ENCODE measurements at regions not wholly inside any gene's neighbourhood (a gene's known extent, or its start where the extent isn't known, plus 50 kb on each side); places are given as distances from the start of the nearest gene placed in this dataset.

DNA sequence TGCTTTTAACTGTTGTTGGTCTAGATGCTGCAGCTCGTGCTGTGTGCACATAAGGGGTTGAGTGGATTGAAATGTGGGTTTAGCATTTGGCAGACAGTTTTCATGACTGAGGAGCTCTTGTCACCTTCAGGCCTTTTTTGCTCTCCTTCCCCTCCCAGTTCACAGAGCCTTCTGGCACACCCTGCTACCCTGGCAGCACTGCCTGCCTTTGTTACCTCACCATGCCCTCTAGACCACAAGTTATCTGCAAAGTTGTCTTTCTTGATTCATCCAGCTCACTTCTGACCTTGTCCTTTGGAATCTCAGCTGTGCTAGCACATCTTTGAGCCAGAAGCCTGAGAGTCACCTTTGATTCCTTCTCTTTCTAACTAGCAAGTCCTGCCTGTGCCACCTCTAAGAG is 348.9 kb upstream of the ZFP64 start:
- DNase-seq = no peak

DNA sequence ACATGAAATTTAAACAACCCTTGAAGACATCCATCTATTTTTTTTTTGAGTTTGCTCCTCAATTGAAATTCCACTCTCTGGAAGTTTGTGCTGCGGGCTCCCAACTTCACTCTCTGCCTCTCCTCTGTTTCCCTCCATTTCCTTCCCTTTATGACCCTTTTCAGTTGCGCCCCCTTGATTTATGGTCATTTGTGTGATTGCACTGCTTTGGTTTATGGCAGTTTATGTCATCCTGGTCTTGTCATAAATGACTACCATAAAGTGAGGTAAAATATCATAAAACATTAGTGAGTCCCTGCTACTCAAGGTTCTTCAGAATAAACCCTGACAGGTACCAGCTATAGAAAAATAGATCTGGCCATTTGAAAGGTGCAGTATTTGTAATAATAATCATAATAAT is 348.3 kb upstream of the ZFP64 start:
- DNase-seq = no peak

DNA sequence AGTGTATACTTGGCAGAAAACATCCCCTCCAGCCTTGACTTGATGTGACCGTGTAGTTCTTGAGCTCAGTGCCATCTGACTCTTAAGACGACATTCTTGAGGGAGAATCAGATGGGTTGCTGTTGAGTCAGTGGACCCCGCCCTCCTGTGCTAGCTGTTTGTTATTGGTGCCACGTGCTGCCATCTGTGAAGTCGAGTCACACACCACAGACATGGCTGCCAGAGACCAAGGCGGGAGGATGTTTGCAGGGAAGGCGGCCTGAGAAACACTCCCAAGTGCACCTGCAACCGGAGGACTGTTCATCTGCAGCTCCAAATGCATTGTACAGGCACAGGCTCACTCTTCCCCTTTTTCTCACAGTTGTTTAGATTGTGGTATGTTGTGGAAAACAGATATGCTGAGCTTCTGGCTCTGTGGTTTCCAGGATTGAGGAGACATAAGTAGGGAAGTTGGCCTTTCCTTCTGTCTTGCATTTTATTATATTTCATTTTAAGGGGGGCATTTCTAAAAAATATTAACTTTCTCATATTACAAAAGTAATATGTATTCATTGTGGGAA is 345.3 kb upstream of the ZFP64 start:
- DNase-seq = no peak

DNA sequence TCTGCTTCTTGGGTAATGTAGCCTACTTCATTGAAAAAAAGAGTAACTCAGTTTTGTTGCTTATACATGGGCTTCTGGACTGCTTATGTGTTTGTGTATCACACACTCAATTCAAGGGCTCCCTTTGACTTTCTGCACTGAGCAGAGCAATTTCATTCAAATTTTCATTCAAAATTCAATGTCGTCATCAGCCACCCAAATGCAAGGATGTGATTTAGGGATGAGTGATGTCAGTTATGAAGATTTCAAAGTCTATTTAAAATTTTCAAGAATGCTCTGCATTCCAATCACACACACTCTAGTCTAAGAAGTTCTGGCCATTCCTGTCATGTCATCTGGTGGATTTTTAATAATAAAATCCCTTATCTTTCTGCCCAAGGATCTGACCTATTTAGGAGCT is 344.5 kb upstream of the ZFP64 start:
- DNase-seq = no peak

DNA sequence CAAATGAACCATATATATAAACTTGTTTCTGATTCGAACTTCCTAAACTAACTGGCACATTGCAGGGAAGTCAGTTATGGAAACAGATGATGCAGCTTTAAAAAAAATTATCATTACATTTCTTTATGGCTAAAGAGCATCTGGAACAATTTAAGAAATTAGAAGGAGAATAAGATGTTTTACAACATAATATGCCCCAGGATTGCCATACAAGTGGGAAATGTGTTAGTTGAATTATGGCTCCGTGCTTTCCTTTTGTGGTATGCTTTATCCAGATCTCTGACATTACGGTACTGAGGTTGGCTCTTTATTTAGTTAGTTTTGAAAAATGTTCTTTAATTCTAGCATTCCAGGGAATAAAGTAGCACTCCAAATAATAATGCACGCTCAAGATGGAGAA is 343.0 kb upstream of the ZFP64 start:
- DNase-seq = no peak

DNA sequence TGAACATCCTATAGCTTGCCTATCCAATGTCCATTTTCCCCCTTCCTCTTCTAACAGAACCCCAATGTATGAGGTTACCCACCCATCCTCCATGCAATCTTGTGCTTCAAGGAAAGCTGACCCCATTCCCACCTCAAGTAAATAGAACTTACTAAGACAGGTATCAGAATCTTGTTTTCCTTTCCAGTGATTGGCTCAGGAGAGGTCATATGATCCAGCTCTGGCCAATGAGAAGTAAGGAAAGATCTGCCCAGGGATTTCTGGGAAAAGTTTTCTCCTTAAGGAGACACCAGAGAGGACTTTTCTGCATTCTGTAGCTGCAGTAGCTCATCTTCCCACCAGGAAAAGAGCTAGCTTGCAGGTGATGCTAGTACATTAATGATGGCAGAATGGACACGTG is 341.8 kb upstream of the ZFP64 start:
- no peak for DNase-seq

DNA sequence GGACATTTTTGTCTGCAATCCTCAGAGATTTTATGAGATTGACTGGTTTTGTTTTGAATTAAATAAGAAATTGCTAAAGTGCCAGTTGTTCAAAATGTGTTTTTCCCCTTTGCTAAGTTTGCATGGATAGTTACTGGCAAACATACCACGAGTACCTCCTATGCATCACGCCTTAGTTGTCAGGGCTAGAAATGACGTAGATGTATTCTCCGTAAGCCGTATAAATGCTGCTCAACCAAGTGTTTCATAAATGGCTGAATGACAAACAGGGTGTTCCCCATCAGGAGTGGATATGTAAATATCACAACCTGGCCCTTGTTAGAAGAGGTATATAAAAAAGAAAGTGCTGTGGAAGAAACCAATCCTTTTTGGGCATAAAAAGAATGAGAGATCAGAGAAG is 341.1 kb upstream of the ZFP64 start:
- DNase-seq = no peak

DNA sequence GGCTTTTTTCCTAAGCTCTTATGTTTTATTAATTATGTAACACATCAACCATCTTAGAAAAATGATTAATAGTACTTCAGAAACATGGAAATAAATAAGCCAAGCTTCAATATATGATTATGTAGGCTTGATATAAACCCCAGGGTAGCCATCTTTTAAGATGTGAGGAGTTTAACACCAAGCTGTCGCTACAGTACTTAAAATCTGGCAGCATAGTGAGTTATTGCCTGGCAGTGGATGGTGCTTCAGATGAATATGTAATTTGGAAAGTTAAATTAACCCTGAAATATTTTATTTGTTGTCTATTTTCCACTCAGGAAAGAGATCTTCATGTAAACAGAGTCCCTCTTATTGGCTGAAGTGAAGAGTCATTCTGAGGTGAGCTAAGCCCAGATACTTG is 339.0 kb upstream of the ZFP64 start:
- no peak for DNase-seq

DNA sequence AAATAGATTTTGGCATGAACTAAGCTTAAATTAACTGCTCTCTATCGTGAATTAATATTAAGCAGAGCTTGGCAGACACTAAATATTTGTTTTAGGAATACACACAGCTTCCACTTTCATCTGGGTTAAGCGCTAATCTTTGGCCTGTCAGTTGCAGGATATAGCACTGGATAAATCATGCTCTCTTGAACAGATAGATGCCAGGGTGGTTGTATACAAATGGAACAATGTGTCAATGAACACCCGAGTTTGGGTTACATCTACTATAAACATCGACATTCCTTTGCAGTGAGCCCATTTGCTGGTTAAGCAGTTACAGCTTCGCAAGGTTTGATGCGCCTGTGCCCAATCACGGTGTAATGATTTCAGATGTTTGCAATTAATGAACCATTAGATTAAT is 338.2 kb upstream of the ZFP64 start:
- DNase-seq = no peak

DNA sequence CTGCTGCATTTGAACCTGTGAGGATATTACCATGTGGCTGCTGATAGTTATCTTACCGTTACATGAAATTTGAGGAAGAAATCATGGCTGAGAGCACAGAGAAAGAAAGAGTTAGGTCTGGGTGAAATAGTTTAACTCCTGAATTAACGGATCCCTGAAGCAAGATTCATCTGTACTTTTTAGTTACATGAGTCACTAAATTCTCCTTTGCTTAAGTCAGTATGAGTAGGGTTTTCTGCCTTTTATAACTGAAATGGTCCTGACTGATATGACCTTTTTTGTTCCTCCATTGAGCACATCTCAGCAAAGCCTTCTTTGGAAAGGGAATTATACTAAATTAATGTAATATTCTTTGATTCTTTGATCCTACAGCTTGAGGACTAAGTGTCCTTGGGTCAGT is 333.3 kb upstream of the ZFP64 start:
- no peak for DNase-seq

DNA sequence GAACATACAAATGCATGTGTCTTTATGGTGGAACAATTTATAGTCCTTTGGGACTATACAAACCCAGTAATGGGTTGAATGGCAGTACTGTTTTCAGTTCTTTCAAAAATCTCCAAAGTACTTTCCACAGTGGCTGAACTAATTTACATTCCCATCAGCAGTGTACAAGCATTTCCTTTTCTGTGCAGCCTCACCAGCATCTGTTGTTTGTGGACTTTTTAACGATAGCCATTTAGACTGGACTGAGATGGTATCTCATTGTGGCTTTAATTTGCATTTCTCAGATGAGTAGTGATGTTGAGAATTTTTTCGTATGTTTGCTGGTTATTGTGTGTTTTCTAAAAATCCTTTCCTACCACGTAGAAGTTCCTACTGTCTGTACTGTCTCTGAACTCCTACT is 327.2 kb upstream of the ZFP64 start:
- DNase-seq = no peak

DNA sequence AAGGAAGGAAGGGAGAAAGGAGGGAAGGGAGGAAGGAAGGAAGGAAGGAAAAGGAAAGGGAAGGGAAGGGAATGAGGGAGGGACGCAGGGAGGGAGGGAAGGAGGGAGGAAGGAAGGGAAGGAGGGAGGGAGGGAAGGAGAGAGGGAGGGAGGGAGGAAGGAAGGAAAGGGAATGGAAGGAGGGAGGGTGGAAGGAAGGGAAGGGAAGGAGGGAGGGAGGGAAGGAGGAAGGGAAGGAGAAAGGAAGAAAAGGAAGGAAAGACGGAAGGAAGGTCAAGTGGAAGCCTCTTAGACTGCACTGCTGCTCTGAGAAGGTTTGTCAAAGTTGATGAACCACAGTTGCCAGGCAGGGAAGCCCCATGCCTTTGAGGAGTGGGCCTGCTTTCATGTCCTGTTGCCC is 324.3 kb upstream of the ZFP64 start:
- DNase-seq = no peak

DNA sequence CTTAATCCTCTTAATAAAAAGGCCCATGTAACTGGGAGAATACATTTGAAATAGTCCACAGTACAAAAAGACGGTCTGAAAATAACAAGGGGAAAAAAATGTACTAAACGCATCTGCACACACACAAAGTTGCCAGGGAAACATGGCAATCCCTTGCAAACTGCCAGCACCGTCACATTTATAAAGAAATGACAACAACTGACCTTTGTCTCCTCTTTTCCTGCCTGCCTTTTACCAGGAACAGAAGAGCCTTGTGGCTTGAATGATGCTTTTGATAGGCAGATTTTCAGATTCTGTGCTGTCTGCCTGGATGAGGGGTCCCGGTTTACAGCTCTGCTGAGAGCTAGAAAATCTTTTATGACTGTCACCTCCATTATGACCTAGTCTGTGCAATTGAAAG is 308.6 kb upstream of the ZFP64 start:
- peak; percentile 50 for DNase-seq

DNA sequence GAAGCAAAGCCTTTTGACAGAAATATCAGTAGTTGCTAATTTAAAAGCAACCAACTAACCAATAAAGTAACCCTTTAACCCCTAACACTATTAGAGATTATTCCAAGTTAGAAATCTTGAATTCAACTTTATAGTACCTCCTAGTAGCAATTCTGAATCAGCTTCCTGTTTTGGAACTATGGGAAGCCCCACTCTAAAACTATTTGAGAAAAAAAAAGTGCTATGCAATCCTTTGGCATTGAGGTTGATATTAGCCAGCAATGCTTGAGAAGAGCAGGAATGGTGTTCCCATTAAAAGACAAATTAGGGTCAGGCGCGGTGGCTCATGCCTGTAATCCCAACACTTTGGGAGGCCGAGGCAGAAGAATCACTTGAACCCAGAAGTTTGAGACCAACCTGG is 306.2 kb upstream of the ZFP64 start:
- no peak for DNase-seq

DNA sequence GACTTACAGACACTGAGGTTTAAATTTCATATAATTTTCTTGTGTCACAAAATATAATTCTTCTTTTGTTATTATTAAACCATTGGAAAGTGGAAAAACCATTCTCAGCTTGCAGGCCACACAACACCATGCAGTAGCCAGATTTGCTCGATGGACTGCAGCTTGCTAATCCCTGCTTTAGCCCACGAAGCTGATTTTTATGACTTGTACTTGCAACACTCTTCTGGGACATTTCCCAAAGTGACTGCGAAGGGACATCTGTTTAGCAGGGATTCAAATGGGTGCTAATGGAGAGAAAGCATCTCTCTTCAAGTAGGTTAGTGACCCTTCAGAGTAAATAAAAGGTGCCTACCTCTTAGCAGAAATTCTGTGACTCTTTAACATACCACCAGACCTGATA is 304.6 kb upstream of the ZFP64 start:
- no peak for DNase-seq

DNA sequence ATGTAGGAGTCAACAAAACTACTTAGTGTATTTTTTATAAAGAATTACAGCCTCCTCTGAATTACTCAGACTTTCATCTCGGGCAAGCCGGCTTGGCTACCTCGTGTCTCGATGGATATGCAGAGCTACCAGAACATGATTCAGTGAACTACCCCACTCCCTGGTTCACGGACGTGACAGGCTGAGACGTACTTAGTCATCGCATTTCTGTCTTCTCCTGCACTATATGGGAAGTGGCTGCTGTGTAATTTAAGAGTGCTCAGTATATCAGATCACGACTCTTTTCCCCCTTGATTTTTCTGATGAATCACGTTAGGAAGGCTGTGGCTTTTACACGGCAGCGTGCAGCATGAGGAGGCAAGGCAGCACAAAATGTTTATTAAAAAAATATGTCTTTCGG is 302.7 kb upstream of the ZFP64 start:
- peak; percentile 22 for DNase-seq

DNA sequence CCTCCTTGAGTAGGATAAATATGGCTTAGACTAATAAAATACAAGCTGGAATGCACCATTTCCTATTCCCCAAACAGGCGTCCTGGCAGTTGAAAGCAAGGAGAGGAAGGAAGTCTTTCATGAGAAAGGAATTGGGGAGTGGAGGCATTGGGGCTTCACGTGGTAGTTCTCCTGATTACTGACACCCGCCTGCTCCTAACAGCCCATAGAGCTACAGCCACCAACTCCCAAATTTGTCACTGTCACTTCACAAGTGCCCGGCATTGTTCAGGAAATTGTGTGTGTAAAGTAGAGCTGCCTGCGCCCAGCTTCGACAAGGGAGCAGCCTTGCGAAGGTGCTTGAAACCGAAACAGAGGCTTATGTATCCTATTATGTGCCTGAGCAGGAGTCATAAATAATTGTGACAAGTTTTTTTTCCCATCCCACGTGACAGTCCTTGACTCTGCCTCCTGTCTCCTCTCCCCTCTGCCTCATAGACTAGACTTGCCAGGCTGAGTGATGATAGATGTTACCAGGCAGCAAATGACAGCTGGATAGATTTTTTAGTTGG is 301.7 kb upstream of the ZFP64 start:
- peak; percentile 90 for DNase-seq

DNA sequence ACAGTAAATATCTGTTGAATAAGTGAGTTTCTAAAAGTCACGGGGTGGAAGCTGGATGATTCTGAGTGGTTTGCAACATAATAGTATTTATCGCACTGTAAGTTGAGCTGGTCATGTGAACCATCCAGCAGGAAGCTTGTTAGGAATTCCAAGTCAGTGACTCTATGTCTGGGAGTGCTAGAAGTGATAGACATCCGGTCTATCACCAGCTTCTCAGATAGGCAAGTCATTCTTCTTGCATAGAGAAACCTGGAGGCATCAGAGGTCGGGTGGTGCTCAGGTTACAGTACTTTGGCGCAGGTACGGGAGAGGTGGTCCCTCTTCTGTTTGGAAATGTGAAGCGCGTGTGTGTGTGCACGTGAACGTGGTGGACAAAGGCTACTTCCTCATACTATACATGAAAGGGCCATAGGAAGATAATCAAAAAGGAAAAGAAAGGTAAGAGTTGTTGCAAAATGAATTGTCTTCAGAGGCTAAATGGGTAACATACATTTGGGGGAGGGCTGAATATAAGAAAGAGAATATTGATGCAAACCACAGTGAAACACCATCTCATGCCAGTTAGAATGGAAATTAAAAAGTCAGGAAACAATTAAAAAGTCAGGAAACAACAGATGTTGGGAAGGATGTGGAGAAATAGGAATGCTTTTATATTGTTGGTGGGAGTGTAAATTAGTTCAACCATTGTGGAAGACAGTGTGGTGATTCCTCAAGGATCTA is 299.3 kb upstream of the ZFP64 start:
- DNase-seq = no peak

DNA sequence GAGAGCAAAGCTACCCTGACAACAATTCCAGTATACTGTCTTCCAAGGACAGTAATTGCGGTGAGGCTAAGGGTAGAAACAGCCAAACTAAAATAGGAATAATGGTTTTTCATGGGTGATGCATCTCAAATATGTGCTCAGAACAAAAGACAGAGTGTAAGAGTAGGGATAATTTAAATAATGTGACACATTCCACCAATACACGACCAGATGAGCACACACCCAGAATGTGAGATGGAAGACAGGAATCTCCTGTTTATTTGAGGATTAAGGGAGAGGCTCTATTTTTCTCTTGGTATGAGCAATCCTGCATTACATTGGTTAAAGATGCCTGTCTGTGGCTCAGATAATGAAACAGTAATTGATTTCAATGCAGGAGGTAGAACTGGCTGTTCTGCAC is 292.9 kb upstream of the ZFP64 start:
- no peak for DNase-seq

DNA sequence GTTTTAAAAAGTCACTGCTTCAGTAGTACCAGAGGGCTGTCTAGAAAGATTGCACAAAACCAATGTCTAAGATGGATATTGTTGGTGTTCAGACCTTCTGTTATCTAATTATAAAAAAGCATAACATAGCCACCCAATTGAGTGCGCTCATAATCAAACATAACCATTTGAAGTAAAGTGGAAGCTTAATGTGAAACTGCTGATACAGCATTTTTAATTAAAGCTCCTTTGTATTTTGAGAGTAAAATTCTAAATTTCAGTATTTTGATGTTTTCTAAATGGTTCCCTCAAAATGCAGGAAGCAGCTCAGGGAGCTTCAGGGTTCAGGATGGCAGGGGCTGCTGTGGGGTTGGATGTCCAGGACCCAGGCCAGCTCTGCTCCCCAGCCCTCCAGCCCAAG is 291.8 kb upstream of the ZFP64 start:
- DNase-seq = no peak

DNA sequence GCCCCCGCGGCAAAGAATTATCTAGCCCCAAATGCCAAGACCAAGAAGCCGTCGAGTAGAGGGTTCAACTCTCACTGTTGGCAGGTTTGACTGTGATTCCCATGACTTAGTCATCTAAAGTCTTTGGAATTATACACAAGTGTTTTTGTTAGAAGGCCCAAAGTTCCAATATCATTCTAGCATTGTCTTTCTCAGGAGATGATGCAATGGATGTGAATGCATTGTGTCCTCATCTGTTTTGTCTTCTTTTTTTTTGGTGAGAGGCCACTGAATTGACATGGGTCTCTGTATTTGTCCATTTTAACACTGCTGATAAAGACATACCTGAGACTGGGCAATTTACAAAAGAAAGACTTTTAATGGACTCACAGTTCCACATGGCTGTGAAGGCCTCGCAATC is 290.5 kb upstream of the ZFP64 start:
- no peak for DNase-seq

DNA sequence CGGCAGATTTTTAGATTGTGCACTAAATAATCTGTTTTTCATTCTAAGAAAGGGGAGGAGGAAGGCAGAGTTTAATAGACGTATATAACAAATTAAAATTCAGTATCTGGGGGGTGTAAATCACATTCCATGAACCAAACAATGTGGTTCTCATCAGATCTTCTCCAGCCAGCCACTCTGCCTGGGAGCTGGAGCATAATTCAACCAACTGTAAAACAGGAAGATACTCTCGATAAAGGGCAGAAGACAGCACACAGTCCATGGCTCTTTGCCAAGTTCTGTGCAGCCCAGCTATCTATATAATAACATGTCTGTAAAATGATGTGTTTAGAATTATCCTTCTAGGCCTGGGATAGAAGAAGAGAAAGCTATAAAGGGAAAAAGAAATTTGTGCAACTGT is 289.9 kb upstream of the ZFP64 start:
- peak; percentile 86 for DNase-seq

DNA sequence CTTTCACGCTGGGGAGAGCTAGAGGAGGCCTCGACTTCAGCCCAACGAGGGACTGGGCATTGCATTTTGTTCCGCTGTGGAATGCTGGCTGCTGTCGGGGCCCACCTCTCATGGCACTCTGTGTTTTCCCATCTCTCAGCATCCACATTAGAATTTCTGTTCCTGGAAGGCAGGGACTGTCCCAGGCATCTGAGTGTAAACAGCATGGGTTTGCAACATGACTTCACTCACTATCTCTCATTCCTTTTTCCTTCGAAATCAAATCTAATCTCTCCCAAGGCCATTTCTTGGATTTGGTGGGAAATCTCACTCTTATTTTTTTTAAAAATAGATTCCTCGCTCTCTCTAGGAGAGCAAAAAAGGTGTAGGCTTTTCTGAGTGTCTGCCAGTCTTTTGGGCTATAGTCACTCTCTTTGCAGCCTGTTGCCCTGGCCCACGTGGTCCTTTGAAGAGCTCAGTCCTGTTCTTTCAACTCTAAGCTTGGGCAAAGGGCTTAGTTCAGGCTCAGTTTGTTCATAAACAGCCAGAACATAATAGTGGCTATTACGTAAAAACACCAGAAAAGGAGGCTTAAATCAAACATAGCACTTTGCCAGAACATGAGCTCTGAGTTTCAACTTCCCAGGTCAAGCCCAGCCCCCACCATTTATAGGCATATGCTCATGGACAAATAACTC is 284.6 kb upstream of the ZFP64 start:
- no peak for DNase-seq

DNA sequence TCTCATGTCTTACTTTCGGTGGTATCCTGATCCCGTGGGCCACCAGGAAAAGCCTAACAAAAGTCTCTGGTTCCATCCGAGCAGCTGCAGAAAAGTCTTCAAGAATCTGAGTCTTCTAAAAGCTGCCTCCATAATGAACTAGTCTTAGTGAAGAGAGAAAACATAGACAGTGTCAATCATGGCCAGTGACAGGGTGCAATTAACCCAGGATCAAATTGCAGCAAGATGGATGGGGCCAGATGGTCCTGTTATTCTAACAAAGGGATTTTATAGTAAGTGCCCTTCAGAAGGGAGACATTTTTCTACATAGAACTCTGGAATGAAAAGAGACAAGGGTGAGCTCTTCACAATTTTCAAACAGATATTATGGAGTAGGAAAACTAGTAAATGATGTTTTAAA is 281.6 kb upstream of the ZFP64 start:
- peak; percentile 93 for DNase-seq

DNA sequence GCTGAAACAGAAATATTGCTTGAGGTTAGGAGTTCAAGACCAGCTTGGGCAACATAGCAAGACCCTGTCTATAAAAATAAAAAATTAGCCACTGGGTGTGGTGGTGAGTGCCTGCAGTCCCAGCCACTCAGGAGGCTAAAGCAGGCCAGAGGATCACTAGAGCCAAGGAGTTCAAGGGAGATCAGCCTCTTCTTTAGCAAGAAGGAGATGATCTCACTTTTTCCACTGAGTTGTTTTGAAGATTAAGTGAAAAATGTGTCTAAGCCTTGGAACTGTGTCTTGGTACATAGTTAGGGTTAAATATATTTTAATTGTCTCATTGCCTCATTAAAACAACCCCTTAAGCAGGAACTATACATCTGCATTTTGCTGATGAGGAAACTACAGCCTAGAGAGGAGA is 279.0 kb upstream of the ZFP64 start:
- DNase-seq = no peak
